AG10803 (cell line): ENCODE measurements at regions not wholly inside any gene's neighbourhood (a gene's known extent, or its start where the extent isn't known, plus 50 kb on each side); places are given as distances from the start of the nearest gene placed in this dataset.

Source experiments
- DNase-seq: peaks from one replicate; pipeline ENCODE4 v3.0.0; 2010; ENCODE audit warnings: low read depth
- H3K4me3 ChIP-seq: 2 replicates; pipeline ENCODE4 v1.5.1; 2011; ENCODE audit warnings: mild to moderate bottlenecking, low read length, control low read depth
- TF ChIP-seq, protein P1 (sequence below): conservative IDR thresholded peaks from 2 replicates; pipeline ENCODE4 v1.5.1; 2011; ENCODE audit warnings: mild to moderate bottlenecking, low read length, control low read depth, inconsistent platforms

DNA sequence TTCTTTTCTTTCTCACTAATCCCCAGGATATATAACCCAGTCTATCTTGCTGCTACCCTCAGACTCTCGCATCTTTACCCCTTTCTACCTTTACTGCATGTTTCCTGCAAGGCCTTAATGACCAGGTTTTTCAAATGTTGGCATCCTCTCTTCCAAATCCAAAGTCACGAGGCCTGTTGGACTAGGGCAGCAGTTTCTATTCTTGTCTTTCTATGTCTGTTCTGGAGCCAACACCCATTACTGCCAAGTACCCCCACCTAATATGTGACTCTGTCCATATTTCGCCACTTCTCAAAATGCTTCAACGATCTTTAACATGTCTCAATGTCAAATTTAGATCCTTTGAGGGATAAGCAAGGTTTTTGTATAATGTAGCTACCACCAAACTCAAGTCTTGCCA, 443.4 kb downstream of the BMP2 start:
- TF ChIP-seq, protein P1, sequence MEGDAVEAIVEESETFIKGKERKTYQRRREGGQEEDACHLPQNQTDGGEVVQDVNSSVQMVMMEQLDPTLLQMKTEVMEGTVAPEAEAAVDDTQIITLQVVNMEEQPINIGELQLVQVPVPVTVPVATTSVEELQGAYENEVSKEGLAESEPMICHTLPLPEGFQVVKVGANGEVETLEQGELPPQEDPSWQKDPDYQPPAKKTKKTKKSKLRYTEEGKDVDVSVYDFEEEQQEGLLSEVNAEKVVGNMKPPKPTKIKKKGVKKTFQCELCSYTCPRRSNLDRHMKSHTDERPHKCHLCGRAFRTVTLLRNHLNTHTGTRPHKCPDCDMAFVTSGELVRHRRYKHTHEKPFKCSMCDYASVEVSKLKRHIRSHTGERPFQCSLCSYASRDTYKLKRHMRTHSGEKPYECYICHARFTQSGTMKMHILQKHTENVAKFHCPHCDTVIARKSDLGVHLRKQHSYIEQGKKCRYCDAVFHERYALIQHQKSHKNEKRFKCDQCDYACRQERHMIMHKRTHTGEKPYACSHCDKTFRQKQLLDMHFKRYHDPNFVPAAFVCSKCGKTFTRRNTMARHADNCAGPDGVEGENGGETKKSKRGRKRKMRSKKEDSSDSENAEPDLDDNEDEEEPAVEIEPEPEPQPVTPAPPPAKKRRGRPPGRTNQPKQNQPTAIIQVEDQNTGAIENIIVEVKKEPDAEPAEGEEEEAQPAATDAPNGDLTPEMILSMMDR = no peak
- H3K4me3 ChIP-seq = no peak overlapping the region
- no peak for DNase-seq

DNA sequence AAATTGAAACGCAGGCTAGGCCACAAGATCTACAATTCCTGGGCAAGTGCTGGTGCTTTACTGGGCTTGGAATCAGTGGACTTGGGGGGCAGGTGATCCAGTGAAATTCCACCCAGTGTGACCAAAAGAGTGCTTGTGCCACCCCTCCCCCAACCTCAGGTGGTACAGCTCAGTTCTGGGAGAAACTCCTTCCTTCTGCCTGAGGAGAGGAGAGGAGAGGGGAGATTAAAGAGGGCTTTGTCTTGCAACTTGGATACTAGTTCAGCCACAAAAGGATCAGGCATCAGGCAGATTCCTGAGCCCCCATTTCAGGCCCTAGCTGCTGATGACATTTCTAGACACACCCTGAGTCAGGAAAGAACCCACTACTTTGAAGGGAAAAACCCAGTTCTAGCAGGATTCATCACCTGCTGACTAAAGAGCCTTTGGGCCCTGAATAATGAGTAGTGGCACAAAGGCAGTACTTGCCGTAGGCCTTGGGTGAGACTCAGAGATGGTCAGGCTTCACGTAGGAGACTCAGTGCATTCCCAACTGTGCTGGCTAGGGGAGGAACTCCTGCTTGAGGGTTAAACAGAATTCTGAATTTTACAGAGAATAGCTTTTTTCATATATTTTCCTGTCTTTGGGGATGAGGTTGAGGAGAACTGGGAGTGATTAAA, 446.7 kb downstream of the BMP2 start:
- H3K4me3 ChIP-seq = no peak overlapping the region
- TF ChIP-seq, protein P1 = no peak
- no peak for DNase-seq

DNA sequence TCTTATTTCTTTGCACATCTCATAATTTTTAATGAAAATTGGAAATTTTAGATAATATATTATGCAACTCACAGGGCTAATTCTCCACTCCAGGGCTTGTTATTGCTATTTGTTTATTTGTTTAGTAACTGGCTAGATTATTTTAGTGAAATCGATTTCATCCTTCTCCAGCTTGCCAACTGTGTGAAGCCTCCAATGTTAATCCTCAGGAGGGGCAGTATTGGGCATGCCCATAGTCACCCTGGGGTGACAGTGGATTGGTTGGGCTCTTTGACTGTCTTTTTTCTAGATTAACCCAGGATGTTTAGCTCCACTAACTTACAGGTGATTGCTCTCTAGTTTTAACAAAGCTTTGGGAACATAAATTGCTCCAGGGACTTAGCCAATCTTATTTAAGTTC, 450.1 kb downstream of the BMP2 start:
- no peak for DNase-seq
- no peak overlapping the region for H3K4me3 ChIP-seq
- TF ChIP-seq, protein P1 = no peak

DNA sequence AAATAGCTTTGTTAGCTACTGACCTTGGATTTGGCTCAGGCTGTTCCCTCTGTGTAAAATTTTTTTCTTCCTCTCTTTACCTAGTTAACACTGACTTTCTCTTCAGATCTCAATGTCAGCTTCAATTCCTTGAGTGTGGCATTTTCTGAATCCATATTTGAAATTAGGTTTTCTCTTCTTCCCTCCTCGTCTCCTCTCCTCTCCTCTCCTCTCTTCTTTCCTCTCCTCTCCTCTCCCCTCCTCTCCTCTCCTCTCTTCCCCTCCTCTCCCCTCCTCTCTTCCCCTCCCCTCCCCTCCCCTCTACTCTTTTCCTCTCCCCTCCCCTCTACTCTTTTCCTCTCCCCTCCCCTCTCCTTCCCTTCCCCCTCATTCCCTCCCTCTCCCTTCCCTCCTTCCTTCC, 453.3 kb downstream of the BMP2 start:
- DNase-seq = no peak
- no peak overlapping the region for H3K4me3 ChIP-seq
- TF ChIP-seq, protein P1 = no peak

DNA sequence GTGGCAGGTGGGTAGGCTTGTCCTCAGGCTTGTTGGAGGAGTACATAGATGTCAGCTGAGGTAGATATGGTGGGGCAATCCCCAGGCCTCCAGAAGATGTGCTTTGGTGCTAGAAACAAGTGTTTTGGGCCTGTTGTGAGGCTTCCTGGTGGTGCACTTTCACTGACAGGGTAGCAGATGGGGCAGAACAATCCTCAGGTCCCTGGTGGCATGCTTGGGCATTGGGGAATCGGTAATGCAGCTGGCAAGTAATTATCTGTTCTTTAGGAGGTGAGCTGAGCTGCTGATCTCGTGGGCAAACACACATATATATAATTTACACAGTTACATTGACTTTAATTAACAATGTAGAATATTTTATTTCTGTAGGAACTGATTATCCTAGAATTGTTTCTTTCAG, 458.7 kb downstream of the BMP2 start:
- no peak overlapping the region for H3K4me3 ChIP-seq
- TF ChIP-seq, protein P1 = no peak
- no peak for DNase-seq

DNA sequence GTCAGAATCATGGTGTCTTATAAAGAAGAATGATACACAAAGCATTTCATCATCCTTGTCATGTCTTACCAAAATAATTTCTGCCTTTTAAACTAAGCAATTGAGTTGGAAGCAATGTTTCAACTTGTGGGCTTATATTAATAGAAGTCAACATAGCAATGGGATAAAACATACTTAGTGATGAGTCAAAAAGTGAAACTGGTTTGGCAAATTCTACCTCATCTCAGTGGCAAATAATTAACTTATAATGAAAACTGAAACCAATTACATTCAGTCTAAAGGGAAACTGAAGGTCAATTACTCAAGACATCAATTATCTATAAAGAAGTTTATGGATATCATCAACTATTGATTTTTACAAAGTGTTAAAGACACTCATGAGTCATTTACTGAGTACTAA, 463.8 kb downstream of the BMP2 start:
- no peak for DNase-seq
- no peak overlapping the region for H3K4me3 ChIP-seq
- TF ChIP-seq, protein P1 = no peak

DNA sequence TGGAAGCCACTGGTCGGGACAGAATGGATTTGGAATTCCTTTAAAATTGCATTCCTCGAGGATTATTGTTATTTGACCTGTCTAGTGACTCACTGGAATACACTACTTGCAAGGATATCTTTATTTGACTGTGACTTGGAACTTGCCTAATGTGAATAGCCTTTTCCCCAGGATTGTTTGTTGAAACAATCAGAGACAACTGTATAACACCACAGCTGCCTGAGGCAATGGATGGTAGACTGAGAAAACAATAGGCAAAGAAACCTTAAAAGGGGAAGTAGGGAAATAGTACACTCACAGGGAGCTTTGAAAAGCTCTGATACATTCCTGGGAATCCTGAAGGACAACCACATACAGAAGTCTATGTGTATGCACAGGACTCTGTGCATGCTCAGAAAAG, 465.3 kb downstream of the BMP2 start:
- TF ChIP-seq, protein P1 = no peak
- no peak for DNase-seq
- H3K4me3 ChIP-seq = no peak overlapping the region
